K562 (cell line): ENCODE measurements at regions not wholly inside any gene's neighbourhood (a gene's known extent, or its start where the extent isn't known, plus 50 kb on each side); places are given as distances from the start of the nearest gene placed in this dataset.

Experiments used
- ATAC-seq: fragments of 200-7000 bp; cut with Tn5 transposase; 3 replicates; pipeline ENCODE4 v1.9.1; 2020; ENCODE audit warnings: moderate library complexity
- BruUV-seq: library from RNA; stranded (reverse); fragments of 400-500 nt; replicated peaks from 2 replicates; lab custom pipeline; 2021; lab: Mats Ljungman, UMichigan
- CTCF ChIA-PET: fragments of 300-600 bp; formaldehyde crosslinking; extraction: SDS; loops from one replicate; lab custom pipeline; 2021; ENCODE audit warnings: low intra/inter-chr PET ratio; lab: Yijun Ruan, JAX
- POLR2A ChIA-PET: fragments of 300-600, 350-650 bp; sonication (Branson Sonifier 250); formaldehyde crosslinking; extraction: SDS; loops from one replicate; lab custom pipeline; 2021; ENCODE audit warnings: antibody characterized with exemption, inconsistent platforms; lab: Yijun Ruan, JAX
- DNase-seq, 4 experiments: peaks; one replicate each; pipeline versions ENCODE4 v3.0.0 to v3.0.0-alpha.2; 2011 to 2018; ENCODE audit warnings: low spot score in 3 of 4, mixed read lengths in 3 of 4; ENCODE audit errors: extremely low read depth in 1 of 4
- FAIRE-seq: peaks from 2 replicates; lab custom pipeline; 2011; peaks lifted over from hg19 to GRCh38; lab: Jason Lieb, UNC
- H2AFZ ChIP-seq: 2 replicates; pipeline ENCODE4 v1.6.0; 2011; ENCODE audit warnings: low read depth, low read length, control low read depth, inconsistent platforms
- H3K27ac ChIP-seq: fragments of 200-600 bp; 3 replicates; pipeline ENCODE4 v1.8.0; 2011; ENCODE audit warnings: low read depth, mild to moderate bottlenecking, control low read depth, inconsistent platforms, low read length, moderate library complexity, mixed read lengths; ENCODE audit errors: extremely low read depth
- H3K27me3 ChIP-seq, 2 experiments: fragments of 300-600 bp in 1 of 2; 2 replicates in 1 of 2; 3 replicates in 1 of 2; pipeline versions ENCODE4 v1.6.0 to v1.8.0; 2011; ENCODE audit warnings: inconsistent platforms in 2 of 2, low read length in 2 of 2, mild to moderate bottlenecking in 1 of 2, mixed read lengths in 1 of 2, moderate library complexity in 1 of 2; ENCODE audit not compliant: control insufficient read depth in 2 of 2, insufficient read depth in 2 of 2
- H3K36me3 ChIP-seq: fragments of 300-600 bp; 3 replicates; pipeline ENCODE4 v1.8.0; 2011; ENCODE audit warnings: mild to moderate bottlenecking, low read length, inconsistent platforms; ENCODE audit not compliant: control insufficient read depth, insufficient read depth
- H3K4me1 ChIP-seq, 2 experiments: fragments of 200-600 bp in 1 of 2; replicated peaks in 1 of 2; 2 replicates in 1 of 2; 3 replicates in 1 of 2; pipeline versions ENCODE4 v1.5.1 to v1.8.0; 2011; ENCODE audit warnings: inconsistent platforms in 2 of 2, low read length in 2 of 2, mild to moderate bottlenecking in 1 of 2, mixed read lengths in 1 of 2, moderate library complexity in 1 of 2; ENCODE audit not compliant: control insufficient read depth in 2 of 2, insufficient read depth in 2 of 2
- H3K4me2 ChIP-seq: 2 replicates; pipeline ENCODE4 v1.6.1; 2011; ENCODE audit warnings: low read length, control low read depth, inconsistent platforms, mixed read lengths; ENCODE audit not compliant: insufficient read depth
- H3K4me3 ChIP-seq: fragments of 200-600 bp; sonication (generic), shearing (Covaris generic); 2 replicates; pipeline ENCODE4 v1.5.1; 2016; ENCODE audit warnings: control low read depth, inconsistent platforms
- H3K79me2 ChIP-seq: fragments of 200-600 bp; 3 replicates; pipeline ENCODE4 v1.8.0; 2011; ENCODE audit warnings: low read length, inconsistent platforms; ENCODE audit not compliant: control insufficient read depth, insufficient read depth
- H3K9ac ChIP-seq, 2 experiments: 2 replicates each; pipeline versions ENCODE4 v1.6.0 to v1.6.1; 2011; ENCODE audit warnings: low read depth in 2 of 2, low read length in 2 of 2, control low read depth in 1 of 2, inconsistent platforms in 1 of 2, mild to moderate bottlenecking in 1 of 2, mixed read lengths in 1 of 2; ENCODE audit not compliant: insufficient read depth in 1 of 2
- H3K9me1 ChIP-seq: one replicate; pipeline ENCODE4 v1.6.0; 2011; ENCODE audit warnings: inconsistent platforms, mild to moderate bottlenecking, low read length, moderate library complexity; ENCODE audit not compliant: control insufficient read depth, insufficient read depth
- H3K9me3 ChIP-seq: replicated peaks from 2 replicates; pipeline ENCODE4 v1.5.1; 2011; ENCODE audit warnings: low read depth, low read length, inconsistent platforms; ENCODE audit not compliant: control insufficient read depth, insufficient read depth
- H4K20me1 ChIP-seq: replicated peaks from 2 replicates; pipeline ENCODE4 v1.6.1; 2011; ENCODE audit warnings: low read length, inconsistent platforms, mixed read lengths; ENCODE audit not compliant: control insufficient read depth, insufficient read depth
- CCNT2 ChIP-seq: IDR thresholded peaks from 2 replicates; pipeline ENCODE4 v1.6.1; 2011; ENCODE audit warnings: borderline replicate concordance, low read depth, mild to moderate bottlenecking, moderate library complexity, mixed read lengths, low read length; ENCODE audit not compliant: insufficient read length; ENCODE audit errors: extremely low read depth
- DNMT1 ChIP-seq: fragments of 450-650 bp; IDR thresholded peaks from 2 replicates; pipeline ENCODE4 v1.6.1; 2016; ENCODE audit warnings: antibody characterized with exemption, mild to moderate bottlenecking
- ELF1 ChIP-seq: fragments of 200-800 bp; sonication (Bioruptor generic); IDR thresholded peaks from 2 replicates; pipeline ENCODE4 v1.6.1; 2016; ENCODE audit warnings: missing genetic modification characterization, missing compliant biosample characterization
- EP400 ChIP-seq: fragments of 450-650 bp; IDR thresholded peaks from 2 replicates; pipeline ENCODE4 v1.6.1; 2017; ENCODE audit warnings: antibody characterized with exemption, mild to moderate bottlenecking, moderate library complexity
- KAT8 ChIP-seq: fragments of 450-650 bp; IDR thresholded peaks from 2 replicates; pipeline ENCODE4 v1.6.1; 2016; ENCODE audit warnings: low read depth, mild to moderate bottlenecking
- MEF2D ChIP-seq: conservative IDR thresholded peaks from 2 replicates; pipeline ENCODE4 v1.6.1; 2016; ENCODE audit warnings: low read depth, missing genetic modification characterization, missing compliant biosample characterization
- NEUROD1 ChIP-seq: fragments of 150-350 bp; IDR thresholded peaks from 2 replicates; pipeline ENCODE4 v1.6.1; 2014; ENCODE audit warnings: borderline replicate concordance, low read length, low read depth; ENCODE audit not compliant: partially characterized antibody
- NR2C1 ChIP-seq, 2 experiments: fragments of 450-650 bp; IDR thresholded peaks; 2 replicates each; pipeline ENCODE4 v1.6.1; 2017; ENCODE audit warnings: mild to moderate bottlenecking in 2 of 2, antibody characterized with exemption in 1 of 2, inconsistent platforms in 1 of 2, missing compliant biosample characterization in 1 of 2, missing genetic modification characterization in 1 of 2
- PPARD ChIP-seq: fragments of 250-450 bp; sonication (Bioruptor Pico); IDR thresholded peaks from 2 replicates; pipeline ENCODE4 v1.8.0; 2022; ENCODE audit warnings: inconsistent platforms, mild to moderate bottlenecking, moderate library complexity
- SREBF2 ChIP-seq: sonication (generic); formaldehyde crosslinking; IDR thresholded peaks from 2 replicates; pipeline ENCODE4 v1.4.0; 2020; ENCODE audit warnings: mild to moderate bottlenecking, missing genetic modification reagents
- TARDBP ChIP-seq: fragments of 450-650 bp; IDR thresholded peaks from 2 replicates; pipeline ENCODE4 v1.6.1; 2016
- ZEB2 ChIP-seq: fragments of 450-650 bp; IDR thresholded peaks from 2 replicates; pipeline ENCODE4 v1.6.1; 2016
- ZNF3 ChIP-seq: fragments of 250-450 bp; sonication (Bioruptor Pico); IDR thresholded peaks from 2 replicates; pipeline ENCODE4 v1.5.0; 2021; ENCODE audit warnings: mild to moderate bottlenecking, moderate library complexity
- WGBS: fragments of 100-300 bp; shearing (Covaris generic); methylation state at CpG from one replicate; pipeline ENCODE4 v1.1.6; 2016; ENCODE audit warnings: low coverage, mixed read lengths; ENCODE audit not compliant: insufficient coverage; ENCODE audit errors: missing lambda C conversion rate; 5-methylcytosine and 5-hydroxymethylcytosine counted together
- in situ Hi-C: fragments of 300-500 bp; cut with MboI; formaldehyde crosslinking; loops from 4 replicates; pipeline ENCODE4 v1.15.0; 2018; ENCODE audit warnings: inconsistent platforms, mixed read lengths
- intact Hi-C: fragments of 100-400 bp; cut with micrococcal nuclease; formaldehyde crosslinking; loops from 2 replicates; pipeline ENCODE4 v1.14.2; 2022
- TF ChIP-seq, protein P1 (sequence below): fragments of 150-350 bp; conservative IDR thresholded peaks from 2 replicates; pipeline ENCODE4 v1.6.1; 2014; ENCODE audit warnings: low read length
- TF ChIP-seq, protein P2 (sequence below): fragments of 250-450 bp; sonication (Bioruptor Pico); IDR thresholded peaks from 2 replicates; pipeline ENCODE4 v1.8.0; 2021; ENCODE audit warnings: moderate library complexity, mild to moderate bottlenecking, inconsistent platforms
- TF ChIP-seq, protein P3 (sequence below), 3 experiments: IDR thresholded peaks in 2 of 3; conservative IDR thresholded peaks in 1 of 3; 2 replicates each; pipeline ENCODE4 v1.5.1; 2011 to 2012; ENCODE audit warnings: low read length in 3 of 3, mild to moderate bottlenecking in 3 of 3, control low read depth in 2 of 3, improper control_type of control experiment in 1 of 3, inconsistent platforms in 1 of 3, low read depth in 1 of 3, mixed read lengths in 1 of 3, moderate library complexity in 1 of 3; ENCODE audit not compliant: insufficient read depth in 2 of 3

DNA sequence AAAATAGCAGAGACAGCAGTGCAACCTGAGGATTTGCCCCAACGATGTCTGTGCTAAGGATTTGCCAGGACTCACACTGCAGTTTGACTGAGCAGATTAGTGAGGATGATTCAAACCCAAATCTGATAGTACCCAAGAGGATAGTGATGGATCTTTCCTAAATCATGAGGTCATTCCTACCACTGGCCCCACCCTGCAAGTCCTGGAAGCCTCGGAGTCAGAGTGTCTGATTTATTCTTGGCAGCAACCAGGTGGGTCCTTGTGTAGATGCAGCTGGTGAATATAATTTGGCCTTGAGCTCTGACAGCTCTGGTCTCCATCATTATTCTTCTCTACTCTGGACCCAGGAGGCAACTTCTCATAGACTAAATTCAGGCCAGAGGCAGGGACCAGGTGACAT, 179.3 kb upstream of the RAG2 start (continued):
- TF ChIP-seq, protein P1, sequence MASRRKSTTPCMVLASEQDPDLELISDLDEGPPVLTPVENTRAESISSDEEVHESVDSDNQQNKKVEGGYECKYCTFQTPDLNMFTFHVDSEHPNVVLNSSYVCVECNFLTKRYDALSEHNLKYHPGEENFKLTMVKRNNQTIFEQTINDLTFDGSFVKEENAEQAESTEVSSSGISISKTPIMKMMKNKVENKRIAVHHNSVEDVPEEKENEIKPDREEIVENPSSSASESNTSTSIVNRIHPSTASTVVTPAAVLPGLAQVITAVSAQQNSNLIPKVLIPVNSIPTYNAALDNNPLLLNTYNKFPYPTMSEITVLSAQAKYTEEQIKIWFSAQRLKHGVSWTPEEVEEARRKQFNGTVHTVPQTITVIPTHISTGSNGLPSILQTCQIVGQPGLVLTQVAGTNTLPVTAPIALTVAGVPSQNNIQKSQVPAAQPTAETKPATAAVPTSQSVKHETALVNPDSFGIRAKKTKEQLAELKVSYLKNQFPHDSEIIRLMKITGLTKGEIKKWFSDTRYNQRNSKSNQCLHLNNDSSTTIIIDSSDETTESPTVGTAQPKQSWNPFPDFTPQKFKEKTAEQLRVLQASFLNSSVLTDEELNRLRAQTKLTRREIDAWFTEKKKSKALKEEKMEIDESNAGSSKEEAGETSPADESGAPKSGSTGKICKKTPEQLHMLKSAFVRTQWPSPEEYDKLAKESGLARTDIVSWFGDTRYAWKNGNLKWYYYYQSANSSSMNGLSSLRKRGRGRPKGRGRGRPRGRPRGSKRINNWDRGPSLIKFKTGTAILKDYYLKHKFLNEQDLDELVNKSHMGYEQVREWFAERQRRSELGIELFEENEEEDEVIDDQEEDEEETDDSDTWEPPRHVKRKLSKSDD: no peak
- TF ChIP-seq MEF2D (tag) (no peak), CCNT2 (no peak)
- TF ChIP-seq, protein P2, sequence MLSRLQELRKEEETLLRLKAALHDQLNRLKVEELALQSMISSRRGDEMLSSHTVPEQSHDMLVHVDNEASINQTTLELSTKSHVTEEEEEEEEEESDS (CRISPR knock-in tag): no peak
- TF ChIP-seq, protein P3, sequence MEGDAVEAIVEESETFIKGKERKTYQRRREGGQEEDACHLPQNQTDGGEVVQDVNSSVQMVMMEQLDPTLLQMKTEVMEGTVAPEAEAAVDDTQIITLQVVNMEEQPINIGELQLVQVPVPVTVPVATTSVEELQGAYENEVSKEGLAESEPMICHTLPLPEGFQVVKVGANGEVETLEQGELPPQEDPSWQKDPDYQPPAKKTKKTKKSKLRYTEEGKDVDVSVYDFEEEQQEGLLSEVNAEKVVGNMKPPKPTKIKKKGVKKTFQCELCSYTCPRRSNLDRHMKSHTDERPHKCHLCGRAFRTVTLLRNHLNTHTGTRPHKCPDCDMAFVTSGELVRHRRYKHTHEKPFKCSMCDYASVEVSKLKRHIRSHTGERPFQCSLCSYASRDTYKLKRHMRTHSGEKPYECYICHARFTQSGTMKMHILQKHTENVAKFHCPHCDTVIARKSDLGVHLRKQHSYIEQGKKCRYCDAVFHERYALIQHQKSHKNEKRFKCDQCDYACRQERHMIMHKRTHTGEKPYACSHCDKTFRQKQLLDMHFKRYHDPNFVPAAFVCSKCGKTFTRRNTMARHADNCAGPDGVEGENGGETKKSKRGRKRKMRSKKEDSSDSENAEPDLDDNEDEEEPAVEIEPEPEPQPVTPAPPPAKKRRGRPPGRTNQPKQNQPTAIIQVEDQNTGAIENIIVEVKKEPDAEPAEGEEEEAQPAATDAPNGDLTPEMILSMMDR (IDR thresholded peaks at IDR 0.05 in 2 of 3, conservative IDR thresholded peaks at IDR 0.05 in 1 of 3; ENCODE audit: insufficient read depth in 2 of 3, low read depth in 1 of 3, low read length in 3 of 3): no peak

DNA sequence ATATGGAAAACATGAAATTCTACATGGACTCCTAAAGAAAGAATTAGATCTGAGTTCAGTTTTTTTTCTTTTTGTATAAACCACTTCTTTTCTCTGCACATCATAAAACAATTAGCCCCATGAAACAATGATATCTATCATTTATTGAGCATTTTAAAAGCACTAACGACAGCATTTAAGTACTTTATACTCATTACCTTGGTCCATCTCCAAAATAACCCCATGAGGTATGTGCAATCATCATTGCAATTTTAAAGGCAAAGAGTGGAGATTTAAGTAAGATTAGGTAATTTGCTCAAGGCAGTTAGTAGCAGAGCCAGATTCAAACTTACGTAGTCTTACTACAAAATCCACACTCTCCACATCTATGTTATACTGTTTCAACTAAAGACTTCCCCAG, 177.7 kb upstream of the RAG2 start:
- Histone ChIP-seq H3K9me1 (no peaks in the 10 kb centered on the region), H2AFZ (no peak overlapping the region), H3K79me2 (no peaks in the 10 kb centered on the region), H3K9ac (no peak overlapping the region), H3K36me3 (no peaks in the 10 kb centered on the region), H3K27ac (no peak overlapping the region), H4K20me1 (no peaks in the 10 kb centered on the region), H3K4me3 (no peak overlapping the region), H3K4me2 (no peak overlapping the region), H3K4me1 (no peaks in the 10 kb centered on the region), H3K27me3 (no peaks in the 10 kb centered on the region), H3K9me3 (no peaks in the 10 kb centered on the region)
- 0% methylated on average over 2 of the region's 2 CpGs for WGBS
- ChIA-PET CTCF (no interaction called here), POLR2A (no interaction called here)
- no peak for FAIRE-seq
- BruUV-seq: no TSS peak
- intact Hi-C loops (no loop called here), in situ Hi-C loops (no loop called here)
- ATAC-seq: no peak
- no peak for DNase-seq
- no peak for TF ChIP-seq DNMT1
- TF ChIP-seq TARDBP: no peak
- no peak for TF ChIP-seq ZEB2
- no peak for TF ChIP-seq NEUROD1
- TF ChIP-seq SREBF2 (CRISPR knock-in tag): no peak
- no peak for TF ChIP-seq KAT8
- TF ChIP-seq ZNF3 (CRISPR knock-in tag): no peak
- no peak for TF ChIP-seq PPARD
- no peak for TF ChIP-seq ELF1
- no peak for TF ChIP-seq NR2C1 (IDR thresholded peaks at IDR 0.05)
- no peak for TF ChIP-seq NR2C1 (tag; IDR thresholded peaks at IDR 0.05)
- TF ChIP-seq EP400: no peak
